ENCODE measurements at regions not wholly inside any gene's neighbourhood (a gene's known extent, or its start where the extent isn't known, plus 50 kb on each side); places are given as distances from the start of the nearest gene placed in this dataset.

DNA sequence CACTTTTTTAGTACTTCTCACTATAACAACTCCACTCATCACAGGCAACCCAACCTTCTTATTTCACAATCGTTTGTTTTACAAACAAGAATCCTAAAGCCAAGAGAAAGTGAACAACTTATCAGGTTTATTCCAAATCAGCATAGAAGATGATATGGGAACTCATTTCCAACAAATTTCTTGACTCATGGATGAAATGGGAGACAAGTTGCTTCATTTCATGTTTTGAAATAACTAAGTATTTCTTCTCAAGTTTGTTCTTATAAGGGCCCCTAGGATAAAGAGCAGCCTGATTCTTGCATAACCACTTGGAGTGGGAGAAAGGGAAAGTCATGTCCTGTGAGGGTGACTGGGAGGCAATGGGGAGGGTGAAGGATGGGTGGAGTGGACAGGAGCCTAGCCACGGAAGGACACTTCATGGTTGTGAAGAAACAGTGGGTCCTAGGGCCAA lies 168.3 kb downstream of the DUSP6 start:
- no peak for DNase-seq

DNA sequence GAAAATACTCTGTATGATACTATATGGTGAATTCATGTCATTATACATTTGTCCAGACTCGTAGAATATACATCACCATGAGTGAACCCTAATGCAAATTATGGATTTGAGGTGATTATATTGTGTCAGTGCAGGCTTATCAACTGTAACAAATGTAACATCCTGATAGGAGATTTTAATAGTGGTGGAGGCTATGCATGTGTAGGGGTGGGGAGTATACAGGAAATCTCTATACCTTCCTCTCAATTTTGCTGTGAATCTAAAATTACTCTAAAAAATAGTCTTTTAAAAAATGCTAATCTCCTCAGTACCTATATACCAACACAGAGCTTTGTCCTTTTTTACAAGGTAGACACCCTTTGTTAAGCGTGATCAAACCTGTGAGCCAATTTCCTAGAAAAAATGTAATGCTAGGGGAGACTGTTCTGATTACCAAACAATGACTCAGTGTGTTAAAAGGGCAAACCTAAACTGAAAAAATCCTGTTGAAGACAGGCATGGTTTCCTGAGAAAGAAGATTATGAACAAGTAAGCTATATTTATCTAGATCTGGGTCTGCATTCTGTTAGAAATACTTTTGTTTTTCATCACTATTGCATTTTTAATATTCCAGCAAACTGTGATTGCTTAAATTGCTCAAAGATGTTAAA lies 170.9 kb downstream of the DUSP6 start:
- DNase-seq: no peak

DNA sequence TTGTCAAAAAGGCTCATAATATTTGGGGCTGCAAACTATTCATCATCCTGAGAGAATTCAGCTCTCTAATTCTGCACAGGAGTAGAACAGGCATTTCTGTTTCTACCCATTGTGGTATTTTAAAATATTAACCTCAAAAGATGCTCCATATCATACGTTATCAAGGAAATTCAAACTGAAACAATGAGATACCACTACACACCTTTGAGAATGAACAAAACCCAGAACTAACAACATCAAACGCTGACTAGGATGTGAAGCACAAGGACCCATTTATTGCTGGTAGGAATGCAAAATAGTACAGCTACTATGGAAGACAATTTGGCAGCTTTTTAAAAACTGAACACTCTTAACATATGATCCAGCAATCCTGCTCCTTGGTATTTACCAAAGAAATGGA lies 171.8 kb downstream of the DUSP6 start:
- DNase-seq: no peak

DNA sequence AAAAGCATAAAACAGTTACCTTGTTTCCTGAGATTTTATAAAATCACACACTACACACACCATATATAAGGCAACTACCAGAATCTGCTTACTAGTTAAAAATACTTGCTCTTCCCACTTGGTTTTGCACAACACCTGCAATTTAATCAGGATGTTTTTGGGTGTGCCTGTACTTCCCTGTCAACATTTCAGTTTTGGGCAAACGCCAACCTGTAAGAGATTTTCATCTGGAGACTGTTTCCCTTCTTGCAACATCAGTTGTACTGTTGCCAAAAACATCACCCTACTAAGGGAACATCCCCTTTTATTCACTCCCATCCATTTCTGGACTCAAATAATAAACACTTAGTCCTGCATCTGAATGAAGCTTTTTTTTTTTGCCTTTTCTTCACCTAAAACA lies 172.3 kb downstream of the DUSP6 start:
- DNase-seq: no peak

DNA sequence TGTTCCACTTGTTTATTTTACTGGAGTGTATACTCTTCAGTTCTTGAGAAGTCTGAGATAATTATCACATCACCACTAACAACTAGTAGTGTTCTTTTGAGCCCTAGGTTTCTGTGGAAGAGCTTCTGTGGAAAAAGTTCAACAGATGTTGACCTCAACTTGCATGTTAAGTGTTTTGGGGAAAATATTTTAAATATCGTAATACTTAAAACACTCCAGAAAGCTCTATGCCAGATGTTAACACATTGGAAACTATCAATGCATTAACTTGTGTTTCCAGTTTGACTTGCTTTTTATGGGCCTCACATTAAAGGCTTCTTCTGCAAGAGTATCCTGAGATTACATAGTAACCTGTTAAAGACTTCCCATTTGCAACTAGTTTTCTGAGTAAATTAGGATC lies 173.1 kb downstream of the DUSP6 start:
- DNase-seq: no peak

DNA sequence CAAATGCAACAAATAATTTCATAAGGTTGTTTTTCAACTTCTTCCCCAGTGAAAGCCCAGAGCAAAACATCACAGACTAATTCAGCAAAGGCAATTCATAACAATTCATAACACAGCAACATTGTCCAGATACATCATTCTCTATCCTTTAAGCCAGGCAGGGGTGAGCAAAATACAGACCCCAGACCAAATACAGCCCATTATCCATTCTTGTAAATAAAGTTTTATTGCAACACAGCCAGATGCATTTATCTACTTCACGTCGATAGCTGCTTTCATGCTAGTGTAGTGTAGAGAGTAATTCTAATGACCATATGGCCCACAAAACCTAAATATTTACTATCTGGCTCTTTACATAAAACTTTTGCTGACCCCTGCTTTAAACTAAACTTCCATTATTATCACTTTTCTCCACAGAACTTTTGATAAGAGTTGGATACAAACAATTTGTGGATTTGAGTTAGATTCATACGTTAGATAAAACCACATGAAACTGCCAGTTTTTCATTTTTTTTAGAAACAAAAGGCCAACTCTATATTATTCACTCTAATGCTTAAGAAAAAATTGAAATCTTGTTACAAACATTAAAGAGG lies 174.4 kb downstream of the DUSP6 start:
- DNase-seq: no peak

DNA sequence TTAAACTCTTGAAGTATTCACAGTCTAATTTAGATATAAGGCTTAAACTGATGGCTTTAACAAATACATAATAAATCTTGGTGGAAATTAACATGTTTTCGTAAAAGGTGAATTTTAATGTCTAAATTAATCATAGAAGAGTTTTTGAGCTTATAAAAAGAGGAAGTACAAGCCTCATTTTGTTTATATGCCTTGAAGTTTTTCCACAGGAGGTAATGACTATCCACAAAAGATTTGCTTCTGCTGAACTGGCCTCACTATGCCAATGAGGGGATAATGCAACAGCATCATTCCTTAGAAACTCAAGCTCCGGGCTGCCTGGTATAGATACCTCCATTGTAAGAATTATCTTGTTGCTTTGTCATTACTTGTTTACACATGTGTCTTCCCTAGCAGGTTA lies 175.6 kb downstream of the DUSP6 start:
- DNase-seq: no peak

DNA sequence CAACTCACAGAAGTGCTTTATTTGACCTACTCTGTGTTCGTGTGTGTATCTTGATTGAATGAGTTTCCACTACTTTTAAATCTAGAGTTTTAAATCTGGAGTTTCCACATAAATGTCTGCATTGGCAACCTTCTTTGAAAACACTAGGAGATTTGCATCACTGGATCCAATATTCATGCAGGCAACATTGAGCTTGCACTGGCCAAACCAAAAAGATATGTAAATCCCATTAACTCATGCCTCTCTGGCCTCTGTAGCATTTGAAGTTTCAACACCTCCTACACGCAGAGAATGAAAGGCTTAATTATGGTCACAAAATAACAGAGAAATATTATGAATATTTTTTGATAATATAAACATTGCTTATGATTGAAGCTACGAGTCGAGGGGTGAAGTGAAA lies 178.6 kb downstream of the DUSP6 start:
- DNase-seq: no peak

DNA sequence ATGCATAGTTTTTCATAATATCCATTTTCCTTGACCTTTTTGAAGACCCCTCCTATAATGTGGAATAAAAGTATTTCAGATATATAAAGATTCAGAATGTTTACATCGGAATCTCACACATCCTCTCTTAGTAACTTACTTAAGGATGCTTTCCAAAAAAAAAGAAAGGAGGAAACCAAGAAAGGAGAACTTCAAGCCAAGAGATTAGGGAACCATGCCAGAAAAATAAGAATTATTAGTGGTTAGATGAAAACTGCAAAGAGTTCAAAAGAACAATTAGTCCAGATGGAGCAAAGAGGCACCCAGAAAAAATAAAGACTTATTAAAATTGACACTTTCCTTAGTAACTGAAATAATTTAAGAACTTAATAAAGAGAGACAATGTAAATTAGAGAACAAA lies 179.2 kb downstream of the DUSP6 start:
- no peak for DNase-seq

DNA sequence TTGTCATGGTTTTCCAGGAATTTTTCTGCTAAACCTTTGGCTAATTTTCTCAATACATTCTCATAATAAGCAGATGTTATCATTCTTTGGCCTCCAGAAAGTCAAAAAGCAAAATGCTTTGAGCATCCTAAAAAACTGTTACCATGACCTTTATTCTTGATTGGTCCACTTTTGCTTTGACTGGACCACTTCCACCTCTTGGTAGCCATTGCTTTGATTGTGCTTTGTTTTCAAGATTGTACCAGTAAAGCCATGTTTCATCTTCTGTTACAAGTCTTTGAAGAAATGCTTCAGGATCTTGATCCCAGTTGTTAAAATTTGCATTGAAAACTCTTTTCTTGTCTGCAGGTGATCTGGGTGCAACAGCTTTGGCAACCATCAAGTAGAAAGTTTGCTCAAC lies 180.1 kb downstream of the DUSP6 start:
- DNase-seq: no peak

DNA sequence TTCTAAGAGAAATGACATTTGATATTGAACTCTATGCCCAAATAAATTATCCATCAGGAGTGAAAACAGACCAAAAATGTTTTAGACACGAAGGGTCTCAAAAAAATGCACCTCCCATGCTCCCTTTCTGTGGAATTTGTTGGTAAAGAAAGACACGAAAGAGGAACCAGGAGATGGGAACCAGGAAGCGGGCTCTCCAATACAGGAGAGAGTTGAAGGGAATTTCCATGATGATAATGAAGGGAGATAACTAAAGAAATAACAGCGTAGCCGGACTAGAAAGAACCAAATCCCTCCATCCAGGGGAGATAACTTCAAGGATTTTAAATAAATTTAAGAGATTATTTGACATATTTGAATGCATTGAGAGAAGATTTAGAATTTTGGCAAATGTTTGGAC lies 183.0 kb downstream of the DUSP6 start:
- no peak for DNase-seq

DNA sequence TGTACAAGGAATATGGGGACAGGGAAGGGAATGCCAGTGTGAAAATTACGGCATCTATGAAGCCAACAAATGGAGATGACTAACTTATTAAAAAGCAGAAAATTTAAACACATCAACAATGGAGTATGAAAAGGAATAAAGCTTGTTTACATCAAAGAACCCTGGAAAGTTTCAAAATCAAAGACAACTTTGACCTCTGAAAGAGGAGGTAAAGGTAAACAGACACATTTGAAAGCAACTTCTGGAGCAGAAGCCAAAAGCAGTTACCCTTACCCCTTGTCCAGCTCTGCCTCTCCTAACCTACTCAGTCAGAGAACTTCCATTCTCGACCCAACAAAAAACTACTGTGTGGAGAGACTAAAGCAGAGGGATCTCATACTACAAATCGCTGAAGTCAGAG lies 184.3 kb downstream of the DUSP6 start:
- no peak for DNase-seq

DNA sequence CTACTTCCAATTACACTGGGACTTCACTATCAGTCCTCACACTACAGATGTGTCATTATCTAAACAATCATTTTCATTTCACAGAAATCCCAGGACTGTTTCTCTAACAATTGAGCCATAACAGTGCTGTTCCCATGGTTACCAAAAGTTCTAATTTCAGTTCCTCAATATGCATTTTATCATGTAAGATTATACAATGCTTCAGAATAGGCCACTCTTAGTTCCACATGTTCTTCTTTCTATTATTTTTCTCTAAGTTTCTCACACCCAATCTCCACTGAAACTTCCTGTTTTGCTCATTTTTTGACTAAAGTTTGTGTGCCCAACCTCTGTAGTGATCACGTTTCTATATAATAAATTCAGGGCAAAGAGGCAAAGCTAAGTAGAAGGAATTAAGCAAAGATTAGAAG lies 185.8 kb downstream of the DUSP6 start:
- DNase-seq: no peak

DNA sequence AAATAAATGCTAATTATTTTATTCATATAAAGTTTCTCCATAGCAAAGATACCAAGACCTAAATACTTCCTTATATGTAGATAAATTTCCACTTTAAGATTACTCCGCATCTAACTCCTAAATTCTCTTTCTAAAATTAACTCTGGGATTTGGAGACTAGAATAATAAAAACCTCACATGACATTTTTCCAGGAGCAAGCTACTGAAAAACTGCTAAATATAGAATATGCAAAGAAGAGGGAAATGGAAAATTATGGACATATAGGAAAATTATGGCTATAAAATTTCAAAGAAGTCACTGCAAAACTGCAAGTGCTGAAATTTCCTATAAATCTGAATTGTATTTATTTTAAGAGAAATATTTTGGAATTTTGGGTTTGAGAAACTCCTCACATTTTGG lies 186.2 kb downstream of the DUSP6 start:
- no peak for DNase-seq

DNA sequence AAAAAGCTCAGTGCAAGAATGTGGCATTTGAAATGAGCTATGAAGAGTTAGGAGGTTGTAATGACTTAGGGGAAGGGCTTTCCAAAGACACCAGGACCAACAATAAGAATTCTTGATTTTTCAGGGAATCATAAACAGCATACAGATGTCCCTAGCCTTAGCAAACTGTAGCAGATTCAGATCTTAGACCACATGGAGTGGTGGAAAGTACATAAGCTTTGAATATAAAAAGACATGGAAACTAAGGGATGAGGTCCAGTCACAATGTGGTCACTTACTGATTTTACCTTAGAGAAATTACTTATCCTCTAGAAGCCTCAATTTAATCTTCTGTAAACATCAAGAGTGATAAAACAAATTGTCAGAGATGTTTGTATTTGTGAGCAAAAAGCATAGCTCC lies 186.6 kb downstream of the DUSP6 start:
- no peak for DNase-seq

DNA sequence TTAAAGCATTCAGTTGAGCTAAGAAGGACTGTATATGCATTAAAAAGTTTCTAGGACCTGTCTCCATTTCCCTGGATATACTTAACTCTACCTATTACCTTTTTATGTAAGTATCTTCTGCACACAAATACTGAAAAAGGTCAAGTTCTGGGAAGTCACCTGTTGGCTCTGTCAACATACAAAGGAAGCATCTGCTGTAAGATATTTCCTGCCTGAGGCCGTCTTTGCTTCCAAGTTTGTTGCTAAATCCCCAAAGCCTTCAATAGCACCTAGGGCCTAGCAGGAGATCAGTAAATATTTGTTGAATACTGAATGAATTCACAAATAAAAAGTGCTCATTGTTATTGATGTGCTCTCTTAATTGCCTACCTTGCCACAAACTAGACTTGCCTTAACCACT lies 188.4 kb downstream of the DUSP6 start:
- DNase-seq: no peak

DNA sequence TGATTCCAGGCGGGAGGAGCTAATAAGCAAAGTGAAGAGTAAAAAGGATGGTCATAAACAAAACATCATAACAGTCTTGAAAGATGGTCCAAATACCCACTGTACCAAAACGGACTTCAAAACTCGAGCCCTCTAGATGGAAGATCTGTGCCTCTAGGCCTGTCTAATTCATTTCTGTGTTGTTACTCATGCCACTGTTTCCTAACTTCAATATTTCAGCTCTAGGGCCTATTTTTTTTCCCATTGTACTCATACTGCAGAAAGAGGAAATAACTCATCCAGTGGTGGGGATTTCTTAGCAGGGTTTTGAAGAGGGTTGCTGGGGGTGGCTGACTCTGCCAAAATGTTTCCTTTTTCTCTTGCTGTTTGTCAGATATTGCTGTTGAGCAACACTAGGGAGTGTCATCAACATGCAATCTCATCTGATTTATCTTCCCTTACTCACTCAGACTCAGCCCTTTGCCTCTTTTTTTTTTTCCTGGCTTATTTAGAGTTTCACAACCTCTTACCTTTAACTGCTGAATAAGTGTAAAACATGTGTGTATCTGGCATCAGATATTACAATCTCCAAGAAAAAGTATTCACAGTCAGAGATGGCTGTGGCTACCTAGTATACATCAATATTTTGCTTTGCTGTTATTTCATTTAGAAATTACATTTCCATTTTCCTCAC lies 189.6 kb downstream of the DUSP6 start:
- no peak for DNase-seq

DNA sequence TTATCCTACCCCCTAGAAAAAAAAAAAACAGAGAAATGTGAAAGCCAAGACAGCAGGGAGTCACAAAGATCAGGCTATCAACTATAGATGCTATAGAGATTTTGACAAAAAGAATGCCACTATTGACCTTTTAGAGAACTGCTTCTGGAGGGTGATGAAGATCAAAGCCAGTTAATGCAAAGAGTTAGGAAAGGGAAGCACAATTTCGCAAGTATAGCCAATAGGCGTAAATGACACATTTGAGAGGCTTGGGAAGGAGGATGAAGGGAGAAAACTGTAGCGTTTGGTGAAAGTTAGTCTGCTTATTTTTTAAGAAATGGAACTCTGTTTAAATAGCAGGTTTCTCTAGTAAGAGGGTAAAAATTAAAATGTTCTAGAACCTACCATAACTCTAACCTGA lies 190.7 kb downstream of the DUSP6 start:
- no peak for DNase-seq

DNA sequence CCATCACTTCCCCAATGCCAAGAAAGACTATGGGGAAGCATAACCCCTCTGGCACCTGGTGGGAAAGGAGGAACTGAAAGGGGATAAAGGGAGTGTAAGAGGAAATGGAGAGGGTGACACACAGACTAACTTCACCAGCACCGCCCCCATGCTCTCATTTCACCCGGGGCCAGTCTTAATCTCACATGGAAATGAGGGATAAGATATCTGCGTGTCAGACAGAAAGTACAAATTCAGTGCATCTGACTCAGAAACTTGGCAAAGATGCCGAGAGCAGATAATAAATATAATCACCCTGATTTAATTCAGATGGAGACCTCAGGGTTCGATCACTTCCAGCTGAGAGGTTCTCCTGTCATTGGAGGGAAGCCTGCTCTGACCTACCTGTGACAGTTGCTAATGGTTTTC lies 191.6 kb downstream of the DUSP6 start:
- no peak for DNase-seq

DNA sequence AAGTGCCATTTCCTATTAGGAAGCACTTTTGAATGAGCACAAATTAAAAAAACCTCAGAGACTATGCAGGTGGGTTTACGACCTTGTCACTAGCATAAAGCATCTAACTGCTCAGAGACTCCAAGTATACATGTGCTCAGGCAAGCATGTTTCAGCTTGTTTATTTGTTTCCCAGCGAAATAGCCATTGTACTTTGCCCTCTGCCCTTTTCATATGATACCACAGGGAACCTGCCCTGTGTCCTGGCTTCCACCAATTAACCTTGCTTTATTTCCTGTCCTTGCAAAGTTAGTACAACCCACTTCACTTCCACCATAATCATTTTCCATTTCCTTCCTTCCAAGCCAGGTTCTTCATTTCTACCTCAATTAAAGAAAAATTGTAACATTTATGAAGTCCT lies 194.9 kb downstream of the DUSP6 start:
- DNase-seq: no peak

DNA sequence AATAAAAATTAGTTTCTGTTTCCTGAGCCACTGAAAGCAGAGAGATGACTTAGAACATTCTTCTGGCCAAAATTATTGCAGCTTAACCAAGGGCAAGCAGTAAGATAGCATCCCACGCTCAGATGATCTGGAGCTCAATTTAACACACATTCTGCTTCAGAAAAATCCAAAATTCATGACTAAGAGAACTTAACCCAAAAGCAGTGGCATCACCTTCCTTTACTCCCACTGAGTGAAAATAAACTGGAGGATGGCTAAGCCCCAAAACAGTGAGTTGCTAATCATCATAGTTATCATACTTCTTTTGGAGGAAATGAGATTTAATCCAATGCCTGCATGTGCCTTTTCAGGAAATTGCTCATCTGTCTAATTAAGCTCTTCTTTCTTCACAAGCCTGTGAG lies 195.4 kb downstream of the DUSP6 start:
- no peak for DNase-seq

DNA sequence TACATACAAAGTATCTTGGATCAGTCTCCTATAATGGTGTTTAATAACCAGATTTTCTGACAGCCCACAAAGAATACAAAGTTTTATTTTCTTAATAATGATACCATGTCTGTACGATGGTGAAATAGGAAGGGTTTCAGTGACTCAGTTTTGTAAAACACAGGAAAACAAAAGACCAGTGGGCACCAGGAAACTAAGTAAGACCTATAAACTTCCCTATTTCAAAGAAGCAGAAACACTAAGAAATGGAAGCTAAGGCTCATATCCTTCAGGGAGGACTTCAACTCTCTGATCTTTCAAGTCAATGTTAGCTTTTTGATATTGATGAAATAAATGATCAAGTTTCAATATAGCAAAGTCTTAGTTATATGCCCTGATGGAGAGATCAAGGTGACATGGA lies 196.0 kb downstream of the DUSP6 start:
- no peak for DNase-seq

DNA sequence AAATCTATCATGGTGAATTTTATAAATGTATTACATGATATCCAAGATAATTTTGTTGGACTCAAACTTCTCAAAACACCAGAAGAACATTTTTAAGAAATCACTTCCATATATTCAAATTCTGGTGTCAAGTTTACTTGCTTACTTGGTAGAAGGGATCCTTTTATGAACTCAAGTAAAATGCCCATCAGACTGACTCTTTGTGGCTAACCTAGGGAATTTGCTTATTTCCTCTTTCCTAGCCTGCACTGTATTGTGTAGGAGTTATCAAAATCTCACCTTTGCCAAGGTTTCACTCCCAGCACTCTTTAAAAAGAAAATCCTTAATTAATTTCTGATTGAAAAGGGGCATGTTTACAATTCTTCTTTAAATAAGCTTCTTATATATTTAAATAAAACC lies 196.5 kb downstream of the DUSP6 start:
- no peak for DNase-seq

All from occipital lobe (tissue), 1 donor.